Activated CD4-positive, alpha-beta T cell treated with anti-CD3 and anti-CD28 coated beads, Interleukin-2, amount 50 U/mL, for 48 hours (primary cell): ENCODE measurements at regions not wholly inside any gene's neighbourhood (a gene's known extent, or its start where the extent isn't known, plus 50 kb on each side); places are given as distances from the start of the nearest gene placed in this dataset.

Experiments
- DNase-seq, 2 experiments: peaks; one replicate each; pipeline ENCODE4 v3.0.0-alpha.2; 2020

GRCh38 chr15:94535298-94536048 lies 304.1 kb downstream of the MCTP2 start:
- DNase-seq: no peak

DNA sequence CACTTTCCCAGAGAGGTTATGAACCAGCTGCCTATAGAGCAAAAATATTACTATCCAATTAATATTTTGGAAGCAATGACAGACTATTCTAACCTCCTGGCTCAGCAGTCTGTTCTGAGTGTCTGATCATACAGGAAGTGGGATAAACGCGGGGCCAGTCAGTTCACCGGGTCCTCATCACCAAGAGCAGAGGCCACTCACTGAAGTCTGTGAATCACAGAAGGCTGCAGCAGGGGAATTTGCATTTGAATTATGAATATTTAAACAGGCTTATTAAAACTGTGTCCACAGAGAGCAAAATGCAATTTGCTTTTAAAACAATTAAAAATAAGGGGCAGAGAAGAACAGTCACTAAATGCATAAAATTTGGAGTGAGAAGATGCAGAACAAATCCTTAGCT lies 305.2 kb downstream of the MCTP2 start:
- no peak for DNase-seq

DNA sequence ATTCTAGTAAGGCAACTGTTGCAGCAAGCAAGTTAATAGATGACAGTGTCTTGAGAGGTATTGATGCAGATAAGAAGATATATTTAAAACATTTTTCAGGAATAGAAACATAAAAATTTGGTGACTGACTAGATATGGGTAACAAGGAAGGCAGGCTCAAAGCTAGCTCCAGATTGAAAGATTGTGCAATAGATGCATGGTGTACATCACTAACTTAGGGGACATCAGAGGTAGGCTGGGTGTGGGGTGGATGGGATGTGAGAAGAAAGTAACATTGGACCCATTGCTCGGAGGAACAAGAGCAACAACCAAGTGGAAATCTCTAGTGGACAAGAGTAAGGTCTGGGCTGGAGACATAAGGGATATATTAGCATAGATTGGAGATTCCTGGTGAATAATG lies 306.9 kb downstream of the MCTP2 start:
- no peak for DNase-seq

DNA sequence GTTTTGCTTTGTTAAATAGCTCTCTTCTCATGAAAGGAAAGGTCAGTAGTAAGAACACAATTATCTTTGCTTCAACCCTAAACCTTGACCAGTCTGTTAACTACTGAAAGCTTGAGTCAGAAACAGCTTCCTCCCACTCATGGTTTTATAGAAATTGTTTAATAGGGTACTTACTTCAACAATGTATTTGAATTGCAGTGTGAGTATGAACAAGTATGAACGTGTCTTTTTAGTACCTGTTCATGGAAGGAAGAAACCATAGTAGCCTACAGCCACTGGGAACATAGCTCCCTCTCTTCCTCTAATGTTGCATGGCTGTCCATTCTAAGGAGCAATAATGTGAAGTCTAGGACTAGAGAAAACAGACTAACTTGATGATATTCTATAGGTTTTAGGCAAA lies 311.0 kb downstream of the MCTP2 start:
- DNase-seq: no peak

GRCh38 chr15:94546808-94547207 lies 315.4 kb downstream of the MCTP2 start:
- DNase-seq: no peak

DNA sequence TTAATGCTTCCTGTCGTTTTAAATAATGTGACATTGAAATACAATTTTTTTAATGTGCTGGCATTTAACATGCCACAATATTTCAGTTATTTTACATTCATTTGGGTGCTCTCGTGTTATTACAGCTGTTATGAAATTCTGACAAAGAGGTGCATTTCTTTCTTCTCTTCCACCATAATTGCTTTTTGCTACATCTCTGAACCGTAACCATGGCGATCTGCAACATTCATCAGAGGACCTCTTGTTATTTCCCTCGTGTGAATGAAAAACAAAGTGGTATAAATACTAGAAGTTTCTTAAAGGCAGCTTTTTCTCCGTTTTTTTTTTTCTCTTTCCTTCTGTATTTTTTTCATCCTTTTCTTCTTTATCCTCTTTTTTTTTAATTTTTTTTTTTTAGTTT lies 316.4 kb downstream of the MCTP2 start:
- DNase-seq: no peak

DNA sequence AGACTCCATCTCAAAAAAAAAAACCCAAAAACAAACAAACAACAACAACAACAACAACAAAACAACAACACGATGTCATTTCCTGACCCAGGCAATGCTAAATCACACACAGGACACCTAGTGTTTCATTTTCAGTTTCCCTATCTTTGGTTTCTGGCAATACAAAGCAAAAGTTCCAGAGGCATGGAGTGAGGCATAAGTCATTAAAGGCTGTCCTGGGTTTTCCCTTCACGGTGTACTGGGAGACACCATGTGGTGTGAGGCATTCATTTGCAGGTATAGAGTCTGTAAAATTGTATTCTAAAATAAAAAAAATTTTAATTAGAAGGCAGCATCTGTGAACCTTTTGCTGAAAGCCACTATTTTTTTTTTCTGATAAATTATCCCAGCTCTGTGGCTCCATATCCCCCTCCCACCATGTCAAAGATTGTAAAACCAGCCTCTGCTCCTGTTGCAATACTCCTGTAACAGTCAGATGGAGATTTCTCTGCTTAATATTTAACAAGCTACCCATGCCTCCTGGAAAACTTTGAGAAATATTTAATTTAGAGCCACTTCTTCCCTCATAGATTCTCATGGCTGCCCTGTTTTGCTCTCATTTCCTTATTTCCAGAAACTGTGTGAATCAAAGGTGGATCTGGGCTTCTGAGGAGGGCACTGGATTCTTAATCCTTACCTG lies 324.6 kb downstream of the MCTP2 start:
- no peak for DNase-seq

GRCh38 chr15:94561036-94561689 lies 329.8 kb downstream of the MCTP2 start:
- no peak for DNase-seq

DNA sequence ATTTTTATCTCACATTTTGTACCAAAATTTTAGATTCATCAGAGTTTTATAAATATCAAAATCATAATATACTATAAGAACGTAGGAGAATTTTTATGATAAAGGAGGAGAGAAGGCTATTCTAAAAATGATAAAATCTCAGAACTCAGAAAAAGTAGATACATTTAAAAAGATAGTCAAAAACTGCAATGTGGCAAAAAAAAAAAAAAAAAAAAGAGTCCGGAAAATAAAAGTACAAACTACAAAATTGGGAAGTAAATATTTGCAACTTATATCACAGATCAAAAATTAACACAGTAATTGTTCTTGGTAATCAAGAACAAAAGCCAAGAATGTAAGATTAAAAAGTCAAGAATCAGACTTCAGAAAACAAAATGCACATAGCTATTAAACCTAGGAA lies 332.1 kb downstream of the MCTP2 start:
- no peak for DNase-seq

- DNase-seq: peak; percentile 50 to 53
These were observed 345.6 kb downstream of the MCTP2 start for GRCh38 chr15:94576889-94577533.

DNA sequence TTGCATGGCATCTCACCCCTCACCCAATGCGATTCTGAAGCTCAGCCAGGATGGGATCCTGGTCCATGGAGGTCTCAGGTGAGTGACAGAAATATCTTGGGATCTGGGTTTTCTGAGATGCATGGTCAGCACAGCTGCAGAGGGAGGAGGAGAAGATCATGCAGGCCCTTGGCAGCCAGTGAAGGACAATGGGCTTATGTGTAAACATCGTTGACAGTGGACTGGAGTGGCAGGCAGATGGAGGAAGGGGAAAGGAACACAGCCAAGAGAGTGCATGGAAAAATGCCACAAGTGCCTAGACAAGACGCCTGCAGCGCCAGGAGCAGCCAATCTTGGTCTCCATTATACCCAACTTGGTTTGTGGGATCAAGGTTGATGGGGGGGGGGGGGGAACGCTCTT lies 347.9 kb downstream of the MCTP2 start:
- no peak for DNase-seq

DNA sequence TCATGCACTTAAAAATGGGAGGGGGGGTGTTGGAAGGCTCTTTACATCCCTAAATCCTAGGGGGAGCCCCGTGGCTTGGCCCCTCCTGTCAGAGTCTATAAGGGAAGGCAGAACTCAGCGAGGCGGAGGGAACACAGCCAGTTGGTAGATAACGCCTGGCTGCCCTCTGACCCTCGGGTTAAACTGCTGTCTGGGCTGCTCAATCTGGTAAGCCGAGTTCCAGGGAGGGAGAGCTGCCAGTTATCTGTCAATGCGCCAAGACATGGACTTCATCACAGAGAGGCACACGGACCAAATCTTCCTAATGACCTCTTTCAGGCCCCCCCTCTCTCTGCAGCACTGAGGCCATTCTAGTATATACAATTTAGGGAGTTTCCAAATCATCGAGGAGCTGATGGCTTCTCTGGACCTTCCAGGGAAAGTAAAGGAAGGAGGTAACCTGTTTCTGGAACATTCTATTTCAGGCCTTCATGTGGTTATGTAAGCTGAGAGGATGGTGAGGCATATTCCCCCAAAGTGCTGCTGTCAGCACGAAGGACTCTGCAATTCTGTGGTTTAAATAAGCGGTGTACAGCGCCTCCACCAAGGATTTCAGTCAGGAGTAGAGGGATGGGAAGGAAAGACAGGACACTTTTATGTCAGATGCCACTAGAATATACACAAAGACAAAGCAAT lies 349.0 kb downstream of the MCTP2 start:
- DNase-seq: no peak

GRCh38 chr15:94582368-94582767 lies 351.0 kb downstream of the MCTP2 start:
- peak; percentile 33 to 48 for DNase-seq

- peak; percentile 47 to 65 for DNase-seq
These were observed 353.5 kb downstream of the MCTP2 start for GRCh38 chr15:94584833-94585244.

- DNase-seq: no peak
These were observed 354.7 kb downstream of the MCTP2 start for GRCh38 chr15:94586099-94586498.

- no peak for DNase-seq
These were observed 355.8 kb downstream of the MCTP2 start for GRCh38 chr15:94587113-94587512.

- no peak for DNase-seq
These were observed 357.6 kb downstream of the MCTP2 start for GRCh38 chr15:94588993-94589392.

DNA sequence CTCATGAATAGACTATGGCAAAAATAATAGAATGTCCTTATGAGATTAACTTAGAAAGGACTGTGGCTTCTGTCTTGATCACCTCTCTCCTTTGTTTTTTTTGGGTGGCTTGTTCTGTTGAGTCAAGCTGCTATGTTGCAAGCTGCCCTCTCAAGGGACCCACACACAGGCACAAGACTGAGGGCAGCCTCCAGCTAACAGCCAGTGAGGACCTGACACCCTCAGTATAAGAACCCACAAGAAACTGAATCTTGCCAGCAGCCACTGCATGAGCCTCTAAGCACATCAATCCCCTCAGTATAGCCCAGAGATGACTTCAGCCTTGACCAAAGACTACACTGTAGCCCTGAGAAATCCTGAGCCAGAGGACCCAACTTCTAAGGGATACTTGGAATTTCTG lies 361.1 kb downstream of the MCTP2 start:
- DNase-seq: no peak

- no peak for DNase-seq
These were observed 365.3 kb downstream of the MCTP2 start for GRCh38 chr15:94596707-94597106.

DNA sequence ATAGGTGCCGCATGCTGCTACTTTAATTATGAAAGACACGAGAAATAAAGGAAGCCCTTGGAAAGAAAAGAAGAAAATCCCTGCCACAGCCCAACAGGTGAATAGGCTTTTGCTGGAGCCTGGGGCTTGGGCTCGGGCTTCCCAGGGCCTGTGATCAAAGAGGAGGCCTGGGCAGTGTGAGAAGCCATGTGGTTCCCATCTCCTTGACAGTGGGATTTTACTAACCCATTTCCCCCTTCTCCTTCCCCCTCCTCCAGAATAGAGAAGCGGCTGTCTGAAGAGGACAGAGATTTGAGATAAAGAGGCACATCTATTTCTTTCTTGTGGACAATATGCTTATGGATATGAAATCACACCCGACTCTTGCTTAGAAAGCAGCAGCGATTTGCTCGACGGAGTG lies 369.1 kb downstream of the MCTP2 start:
- no peak for DNase-seq

DNA sequence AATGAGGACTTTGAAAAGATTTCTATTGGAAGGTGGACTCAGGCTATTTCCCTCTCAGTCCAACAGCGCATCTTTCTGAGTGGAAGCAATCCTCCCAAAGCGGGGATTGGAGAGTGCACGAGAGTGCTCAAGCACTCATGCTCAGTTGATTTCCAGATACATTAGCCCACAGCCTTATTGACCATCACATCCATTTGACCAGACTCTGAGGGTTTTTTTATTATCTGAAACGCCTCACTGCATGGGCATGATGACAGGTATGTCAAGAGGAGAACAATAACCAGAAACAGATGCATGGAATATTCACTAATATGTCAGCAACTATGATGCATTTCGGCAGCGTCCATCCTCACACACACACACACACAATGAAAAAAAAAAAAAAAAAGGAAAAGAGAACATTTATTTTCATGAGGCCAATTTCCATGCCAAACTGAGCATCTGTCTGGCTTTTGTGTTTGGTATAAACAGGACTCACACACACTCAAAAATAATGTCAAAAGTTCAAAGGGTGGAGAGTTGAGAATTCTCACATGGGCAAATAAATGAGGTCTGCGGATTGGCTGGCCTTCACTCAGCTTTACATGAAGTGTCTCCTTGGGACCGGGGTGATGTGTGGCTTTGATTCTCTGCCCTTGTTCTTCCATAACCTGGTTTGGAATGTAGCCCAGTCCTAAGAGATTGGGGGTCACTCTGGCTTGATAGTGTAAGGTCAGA lies 371.6 kb downstream of the MCTP2 start:
- no peak for DNase-seq

DNA sequence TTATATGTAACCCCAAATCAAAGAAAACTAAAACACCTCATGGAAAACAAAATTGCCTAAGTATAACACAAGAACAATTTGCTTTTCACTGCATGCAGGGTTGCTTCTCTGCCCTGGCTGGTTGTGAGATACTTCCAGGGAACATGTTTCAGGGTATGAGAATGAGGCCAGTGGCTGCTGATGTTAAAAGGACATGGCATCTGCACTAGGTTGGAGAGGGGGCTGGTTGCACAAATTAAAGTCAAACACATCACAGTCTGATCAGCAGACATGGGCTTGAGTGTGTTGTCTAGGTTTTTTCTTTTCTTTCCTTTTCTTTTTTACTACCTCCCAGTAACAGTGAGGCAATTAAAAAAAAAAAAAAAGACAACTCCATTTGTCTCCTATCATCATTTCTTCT lies 374.9 kb downstream of the MCTP2 start:
- DNase-seq: no peak
